CD4-positive, alpha-beta memory T cell (primary cell): ENCODE measurements at regions not wholly inside any gene's neighbourhood (a gene's known extent, or its start where the extent isn't known, plus 50 kb on each side); places are given as distances from the start of the nearest gene placed in this dataset.

Experiments used
- CTCF ChIA-PET: fragments of 350-600 bp; sonication (Branson Sonifier 250); formaldehyde crosslinking; loops from one replicate; lab custom pipeline; 2021; ENCODE audit warnings: inconsistent platforms; ENCODE audit not compliant: partially characterized antibody; lab: Charles Lee
- POLR2A ChIA-PET: fragments of 350-600 bp; sonication (Branson Sonifier 250); formaldehyde crosslinking; loops from one replicate; lab custom pipeline; 2021; ENCODE audit not compliant: partially characterized antibody; lab: Charles Lee
- DNase-seq, 5 donors: peaks; one replicate each; pipeline versions ENCODE4 v3.0.0 to v3.0.0-alpha.2; 2020 to 2022; ENCODE audit warnings: mixed read lengths in 1 of 5
- H3K27ac ChIP-seq: one replicate; pipeline ENCODE4 v1.7.0; 2013; ENCODE audit warnings: low read depth, low read length
- H3K27me3 ChIP-seq: 2 replicates; pipeline ENCODE4 v1.7.0; 2013; ENCODE audit warnings: mild to moderate bottlenecking, low read length, moderate library complexity; ENCODE audit not compliant: insufficient read depth
- H3K36me3 ChIP-seq: 2 replicates; pipeline ENCODE4 v1.7.0; 2013; ENCODE audit warnings: mild to moderate bottlenecking, low read length, moderate library complexity; ENCODE audit not compliant: insufficient read depth
- H3K4me1 ChIP-seq: 2 replicates; pipeline ENCODE4 v1.7.0; 2013; ENCODE audit warnings: mild to moderate bottlenecking, low read length, moderate library complexity; ENCODE audit not compliant: insufficient read depth
- H3K4me3 ChIP-seq, 2 donors: one replicate each; pipeline ENCODE4 v1.7.0; 2013; ENCODE audit warnings: low read length in 2 of 2, mild to moderate bottlenecking in 1 of 2
- H3K9me3 ChIP-seq, 2 donors: one replicate each; pipeline ENCODE4 v1.7.0; 2013; ENCODE audit warnings: low read length in 2 of 2, control low read depth in 1 of 2; ENCODE audit not compliant: control insufficient read depth in 1 of 2
- H3K27ac Mint-ChIP-seq, 7 donors: one replicate each; pipeline ENCODE4 v1.8.0; 2020 to 2021; ENCODE audit warnings: mixed read lengths in 7 of 7, mild to moderate bottlenecking in 6 of 7, inconsistent platforms in 3 of 7, moderate library complexity in 3 of 7
- H3K27me3 Mint-ChIP-seq, 2 donors: one replicate each; pipeline ENCODE4 v1.8.0; 2020 to 2021; ENCODE audit warnings: mixed read lengths in 2 of 2
- H3K36me3 Mint-ChIP-seq, 2 donors: one replicate each; pipeline ENCODE4 v1.8.0; 2020 to 2021; ENCODE audit warnings: mixed read lengths in 2 of 2, inconsistent platforms in 1 of 2, mild to moderate bottlenecking in 1 of 2
- H3K4me1 Mint-ChIP-seq, 4 donors: one replicate each; pipeline ENCODE4 v1.8.0; 2020 to 2021; ENCODE audit warnings: mixed read lengths in 4 of 4, mild to moderate bottlenecking in 1 of 4
- H3K4me3 Mint-ChIP-seq, 8 donors: one replicate each; pipeline ENCODE4 v1.8.0; 2020 to 2021; ENCODE audit warnings: mixed read lengths in 8 of 8, mild to moderate bottlenecking in 7 of 8, moderate library complexity in 6 of 8, inconsistent platforms in 3 of 8
- H3K9me3 Mint-ChIP-seq, 8 donors: one replicate each; pipeline ENCODE4 v1.8.0; 2020 to 2021; ENCODE audit warnings: mixed read lengths in 8 of 8, mild to moderate bottlenecking in 5 of 8, inconsistent platforms in 3 of 8, moderate library complexity in 1 of 8
- intact Hi-C: fragments of 100-400 bp; cut with micrococcal nuclease; formaldehyde crosslinking; loops from one replicate; pipeline ENCODE4 v1.15.1; 2023

DNA sequence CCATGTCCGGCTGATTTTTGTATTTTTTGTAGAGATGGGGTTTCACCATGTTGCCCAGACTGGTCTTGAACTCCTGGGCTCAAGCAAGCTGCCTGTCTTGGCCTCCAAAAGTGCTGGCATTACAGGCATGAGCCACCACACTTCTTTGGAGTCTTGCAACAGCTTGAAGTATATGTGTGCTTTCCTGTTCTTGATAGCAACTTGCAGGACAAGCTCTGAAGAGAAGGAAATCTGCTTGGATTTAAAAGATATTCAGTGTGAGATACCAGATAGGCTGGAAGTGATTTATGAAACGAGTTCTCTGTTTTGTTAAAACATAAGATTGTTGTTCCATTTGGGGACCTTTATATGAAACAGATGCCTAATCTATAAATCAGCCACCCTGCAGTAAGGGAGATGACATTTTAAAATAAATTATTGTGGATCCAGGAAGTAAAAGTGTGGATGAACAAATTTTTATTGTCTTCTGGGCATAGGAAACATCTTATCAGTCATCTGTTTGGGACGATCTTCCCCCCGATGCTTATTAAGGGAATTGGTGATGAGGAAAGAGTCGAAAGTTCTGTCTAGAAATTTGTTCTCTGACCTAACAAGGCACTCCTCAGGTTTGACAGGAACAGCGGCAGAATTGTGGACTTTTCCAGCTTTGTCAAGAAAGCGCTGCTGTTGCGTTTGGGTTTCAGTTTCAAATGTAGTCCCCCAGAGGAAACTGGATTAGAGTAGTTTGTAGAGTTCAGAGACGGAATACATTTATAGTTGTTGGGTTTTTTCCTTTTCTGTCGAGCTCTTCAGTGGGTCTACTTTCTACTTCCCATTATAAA is 53.7 kb upstream of the MAGI1 start:
- Histone ChIP-seq H3K9me3 (no peaks in the 10 kb centered on the region), H3K36me3 (no peaks in the 10 kb centered on the region), H3K4me1 (no peaks in the 10 kb centered on the region), H3K27me3 (no peaks in the 10 kb centered on the region), H3K4me3 (no peak overlapping the region), H3K27ac (no peak overlapping the region)
- Mint-ChIP-seq H3K4me1 (no peaks in the 10 kb centered on the region), H3K27ac (no peak overlapping the region), H3K9me3 (peaks cover 0 to 3% (median 0%) of the 10 kb centered on the region in 8 donors), H3K4me3 (no peak overlapping the region), H3K27me3 (no peaks in the 10 kb centered on the region), H3K36me3 (no peaks in the 10 kb centered on the region)
- intact Hi-C loops, result no loop called here
- DNase-seq, result no peak
- POLR2A ChIA-PET, result no interaction called here
- CTCF ChIA-PET, result no interaction called here
